DOHH2 (cell line): ENCODE measurements at regions not wholly inside any gene's neighbourhood (a gene's known extent, or its start where the extent isn't known, plus 50 kb on each side); places are given as distances from the start of the nearest gene placed in this dataset.

Source experiments
- H3F3A ChIP-seq: fragments of 200-600 bp; sonication (generic), shearing (Covaris generic); 2 replicates; pipeline ENCODE4 v1.6.0; 2016; ENCODE audit warnings: antibody characterized with exemption, mild to moderate bottlenecking; ENCODE audit not compliant: control insufficient read depth, insufficient read depth
- H3K27ac ChIP-seq: fragments of 200-600 bp; sonication (generic); 2 replicates; pipeline ENCODE4 v1.5.1; 2014; ENCODE audit warnings: low read depth, mild to moderate bottlenecking, low read length, moderate library complexity
- H3K27me3 ChIP-seq: fragments of 200-600 bp; sonication (generic); 2 replicates; pipeline ENCODE4 v1.6.1; 2014; ENCODE audit warnings: mild to moderate bottlenecking, low read length, mixed read lengths; ENCODE audit not compliant: control insufficient read depth
- H3K36me3 ChIP-seq: fragments of 200-600 bp; sonication (generic); 2 replicates; pipeline ENCODE4 v1.6.1; 2014; ENCODE audit warnings: mild to moderate bottlenecking, low read length, moderate library complexity, mixed read lengths; ENCODE audit not compliant: control insufficient read depth
- H3K4me1 ChIP-seq: fragments of 200-600 bp; sonication (generic); 2 replicates; pipeline ENCODE4 v1.6.1; 2014; ENCODE audit warnings: mild to moderate bottlenecking, low read length, mixed read lengths; ENCODE audit not compliant: control insufficient read depth
- H3K4me2 ChIP-seq: fragments of 200-600 bp; sonication (generic); 2 replicates; pipeline ENCODE4 v1.6.0; 2014; ENCODE audit warnings: mild to moderate bottlenecking, low read length, moderate library complexity
- H3K4me3 ChIP-seq: fragments of 200-600 bp; sonication (generic); 2 replicates; pipeline ENCODE4 v1.5.1; 2014; ENCODE audit warnings: mild to moderate bottlenecking, low read length, mixed read lengths
- H3K79me2 ChIP-seq: fragments of 200-600 bp; sonication (generic); 2 replicates; pipeline ENCODE4 v1.6.1; 2014; ENCODE audit warnings: mild to moderate bottlenecking, low read length, mixed read lengths; ENCODE audit not compliant: control insufficient read depth
- H3K9me2 ChIP-seq: fragments of 200-600 bp; sonication (generic); replicated peaks from 2 replicates; pipeline ENCODE4 v1.6.1; 2014; ENCODE audit warnings: mild to moderate bottlenecking, low read length, mixed read lengths; ENCODE audit not compliant: control insufficient read depth
- H3K9me3 ChIP-seq: fragments of 200-600 bp; sonication (generic); 2 replicates; pipeline ENCODE4 v1.6.1; 2014; ENCODE audit warnings: antibody characterized with exemption, low read length, mixed read lengths; ENCODE audit not compliant: control insufficient read depth, insufficient read depth
- H4K20me1 ChIP-seq: fragments of 200-600 bp; sonication (generic); 2 replicates; pipeline ENCODE4 v1.6.0; 2014; ENCODE audit warnings: low read depth, mild to moderate bottlenecking, antibody characterized with exemption, low read length, moderate library complexity; ENCODE audit not compliant: control insufficient read depth, insufficient read depth
- EZH2phosphoT487 ChIP-seq: fragments of 200-600 bp; sonication (generic); IDR thresholded peaks from 2 replicates; pipeline ENCODE4 v1.6.1; 2017; ENCODE audit warnings: borderline replicate concordance, mild to moderate bottlenecking, antibody characterized with exemption, low read length, moderate library complexity, mixed read lengths
- TF ChIP-seq, protein P1 (sequence below): fragments of 200-600 bp; sonication (generic); IDR thresholded peaks from one replicate; pipeline ENCODE4 v1.5.1; 2014; ENCODE audit warnings: antibody characterized with exemption, mild to moderate bottlenecking, low read depth, low read length; ENCODE audit not compliant: poor library complexity, severe bottlenecking

DNA sequence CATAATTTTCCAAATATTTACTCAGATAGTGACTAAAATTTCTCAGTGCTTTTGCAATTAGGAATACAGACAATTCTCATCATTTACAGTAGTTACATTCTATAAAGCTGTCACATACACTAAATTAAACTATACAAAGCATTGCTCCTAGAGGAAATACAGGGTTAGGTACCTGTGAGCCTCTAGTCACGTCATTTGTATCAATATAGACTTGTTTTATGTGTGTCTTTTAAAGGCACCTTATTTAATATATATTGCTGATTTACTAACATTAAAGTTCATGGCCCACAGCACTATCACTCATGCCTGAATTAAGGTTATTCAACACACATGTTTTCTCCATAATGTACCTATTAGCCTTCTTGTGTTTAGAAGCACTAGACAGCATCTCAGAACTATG is 78.7 kb downstream of the PABPC4L start:
- Histone ChIP-seq H3K4me3 (no peak overlapping the region), H3K36me3 (no peaks in the 10 kb centered on the region), H3K4me1 (no peaks in the 10 kb centered on the region), H3K9me2 (no peaks in the 10 kb centered on the region), H3K27me3 (no peaks in the 10 kb centered on the region), H4K20me1 (no peaks in the 10 kb centered on the region), H3K4me2 (no peak overlapping the region), H3K9me3 (no peaks in the 10 kb centered on the region), H3K79me2 (no peaks in the 10 kb centered on the region), H3K27ac (no peak overlapping the region), H3F3A (no peaks in the 10 kb centered on the region)
- no peak for TF ChIP-seq EZH2phosphoT487
- TF ChIP-seq, protein P1, sequence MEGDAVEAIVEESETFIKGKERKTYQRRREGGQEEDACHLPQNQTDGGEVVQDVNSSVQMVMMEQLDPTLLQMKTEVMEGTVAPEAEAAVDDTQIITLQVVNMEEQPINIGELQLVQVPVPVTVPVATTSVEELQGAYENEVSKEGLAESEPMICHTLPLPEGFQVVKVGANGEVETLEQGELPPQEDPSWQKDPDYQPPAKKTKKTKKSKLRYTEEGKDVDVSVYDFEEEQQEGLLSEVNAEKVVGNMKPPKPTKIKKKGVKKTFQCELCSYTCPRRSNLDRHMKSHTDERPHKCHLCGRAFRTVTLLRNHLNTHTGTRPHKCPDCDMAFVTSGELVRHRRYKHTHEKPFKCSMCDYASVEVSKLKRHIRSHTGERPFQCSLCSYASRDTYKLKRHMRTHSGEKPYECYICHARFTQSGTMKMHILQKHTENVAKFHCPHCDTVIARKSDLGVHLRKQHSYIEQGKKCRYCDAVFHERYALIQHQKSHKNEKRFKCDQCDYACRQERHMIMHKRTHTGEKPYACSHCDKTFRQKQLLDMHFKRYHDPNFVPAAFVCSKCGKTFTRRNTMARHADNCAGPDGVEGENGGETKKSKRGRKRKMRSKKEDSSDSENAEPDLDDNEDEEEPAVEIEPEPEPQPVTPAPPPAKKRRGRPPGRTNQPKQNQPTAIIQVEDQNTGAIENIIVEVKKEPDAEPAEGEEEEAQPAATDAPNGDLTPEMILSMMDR: no peak

DNA sequence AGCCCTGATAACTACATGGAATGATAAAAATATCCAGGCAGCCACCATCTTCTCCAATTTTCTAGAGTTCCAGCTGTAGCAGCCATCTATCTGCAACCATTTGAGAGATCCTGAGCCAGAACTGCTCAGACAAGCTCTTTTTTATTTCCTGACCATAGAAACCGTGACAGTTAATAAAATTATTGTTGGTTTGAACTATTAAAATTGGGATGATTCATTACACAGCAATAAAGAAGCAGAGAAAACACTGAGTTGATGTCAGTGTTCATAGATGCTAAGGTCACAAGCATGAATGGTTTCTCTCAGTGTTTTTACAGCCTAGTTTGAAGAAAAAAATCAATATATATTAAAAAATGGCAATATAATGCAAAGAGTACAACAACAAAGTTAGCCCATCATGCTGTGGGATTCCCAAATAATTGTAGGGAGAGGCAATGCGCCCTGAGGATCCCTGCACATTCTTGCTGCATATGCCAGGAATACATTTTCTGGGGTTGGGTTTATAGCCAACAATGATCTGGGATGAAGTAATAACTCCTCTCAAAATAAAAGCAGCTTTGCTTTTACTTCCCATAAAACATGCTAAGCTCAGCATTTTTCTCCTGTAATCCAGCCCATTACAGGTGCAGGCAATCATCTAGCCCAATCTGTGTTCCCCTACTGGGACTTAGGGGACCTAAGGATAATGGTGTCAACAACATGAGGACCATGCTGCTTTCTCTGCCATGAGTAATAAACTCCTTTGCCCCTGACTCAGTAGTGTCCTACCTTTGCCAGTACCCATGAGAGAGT is 84.0 kb downstream of the PABPC4L start:
- no peak overlapping the region for H3K27ac ChIP-seq
- no peak overlapping the region for H3K4me3 ChIP-seq
- no peaks in the 10 kb centered on the region for H3F3A ChIP-seq
- H3K9me3 ChIP-seq: no peaks in the 10 kb centered on the region
- H3K4me2 ChIP-seq: no peak overlapping the region
- no peaks in the 10 kb centered on the region for H3K27me3 ChIP-seq
- H3K9me2 ChIP-seq: no peaks in the 10 kb centered on the region
- no peak for TF ChIP-seq EZH2phosphoT487
- TF ChIP-seq, protein P1: no peak
- no peaks in the 10 kb centered on the region for H3K36me3 ChIP-seq
- H3K4me1 ChIP-seq: no peaks in the 10 kb centered on the region
- no peaks in the 10 kb centered on the region for H3K79me2 ChIP-seq
- no peaks in the 10 kb centered on the region for H4K20me1 ChIP-seq

DNA sequence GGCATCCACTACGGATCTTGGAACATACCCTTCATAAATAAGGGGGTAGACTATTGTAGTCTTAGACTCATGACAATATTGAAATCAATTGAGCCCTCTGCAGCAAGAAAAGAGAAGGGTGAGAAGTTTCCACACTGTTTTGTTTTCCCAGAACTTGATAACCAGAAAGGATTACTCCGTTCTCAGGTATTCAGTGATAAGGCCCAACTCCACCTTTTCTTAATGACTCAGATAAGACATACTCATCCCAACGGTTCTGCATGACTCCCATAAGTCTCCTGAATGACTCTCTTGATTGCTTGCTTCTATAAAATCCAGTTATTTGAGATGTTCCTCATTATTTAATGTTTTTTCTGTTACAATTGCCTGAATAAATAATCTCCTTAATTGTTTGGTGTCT is 111.7 kb downstream of the PABPC4L start:
- TF ChIP-seq EZH2phosphoT487: no peak
- TF ChIP-seq, protein P1: no peak
- Histone ChIP-seq H3K4me3 (no peak overlapping the region), H4K20me1 (no peaks in the 10 kb centered on the region), H3K4me2 (no peak overlapping the region), H3K27me3 (no peaks in the 10 kb centered on the region), H3K79me2 (no peaks in the 10 kb centered on the region), H3K36me3 (no peaks in the 10 kb centered on the region), H3K27ac (no peak overlapping the region), H3K4me1 (no peaks in the 10 kb centered on the region), H3F3A (no peaks in the 10 kb centered on the region), H3K9me3 (no peaks in the 10 kb centered on the region), H3K9me2 (no peaks in the 10 kb centered on the region)
